WTC11 (cell line): ENCODE measurements at regions not wholly inside any gene's neighbourhood (a gene's known extent, or its start where the extent isn't known, plus 50 kb on each side); places are given as distances from the start of the nearest gene placed in this dataset.

Experiments used
- ETV6 ChIP-seq: sonication (generic); formaldehyde crosslinking; IDR thresholded peaks from 2 replicates; pipeline ENCODE4 v1.8.1; 2022; ENCODE audit warnings: mild to moderate bottlenecking, missing genetic modification reagents
- FOXJ3 ChIP-seq: sonication (generic); formaldehyde crosslinking; IDR thresholded peaks from 2 replicates; pipeline ENCODE4 v1.9.0; 2021; ENCODE audit warnings: missing genetic modification reagents, mild to moderate bottlenecking, borderline replicate concordance
- GRHL2 ChIP-seq: fragments of 250-450 bp; sonication (Bioruptor Pico); IDR thresholded peaks from 2 replicates; pipeline ENCODE4 v1.8.0; 2022; ENCODE audit warnings: mild to moderate bottlenecking, moderate library complexity; ENCODE audit not compliant: insufficient replicate concordance, severe bottlenecking
- JUN ChIP-seq: sonication (generic); formaldehyde crosslinking; IDR thresholded peaks from 2 replicates; pipeline ENCODE4 v1.8.0; 2023; ENCODE audit warnings: mild to moderate bottlenecking, missing genetic modification reagents
- NFE2L1 ChIP-seq: sonication (generic); formaldehyde crosslinking; IDR thresholded peaks from 2 replicates; pipeline ENCODE4 v1.8.1; 2023; ENCODE audit warnings: missing genetic modification reagents
- SP1 ChIP-seq: sonication (generic); formaldehyde crosslinking; conservative IDR thresholded peaks from 2 replicates; pipeline ENCODE4 v1.8.1; 2022; ENCODE audit warnings: missing genetic modification reagents
- TEAD4 ChIP-seq: sonication (generic); formaldehyde crosslinking; IDR thresholded peaks from 2 replicates; pipeline ENCODE4 v1.8.0; 2022; ENCODE audit warnings: mild to moderate bottlenecking, missing genetic modification reagents
- TF ChIP-seq, protein P1 (sequence below): fragments of 200-600 bp; IDR thresholded peaks from 2 replicates; pipeline ENCODE4 v1.8.0; 2022; ENCODE audit warnings: antibody characterized with exemption
- TF ChIP-seq, protein P2 (sequence below): sonication (generic); formaldehyde crosslinking; IDR thresholded peaks from 2 replicates; pipeline ENCODE4 v1.8.1; 2023; ENCODE audit warnings: mild to moderate bottlenecking, moderate library complexity, missing genetic modification reagents
- TF ChIP-seq, protein P3 (sequence below): sonication (generic); formaldehyde crosslinking; IDR thresholded peaks from 2 replicates; pipeline ENCODE4 v1.8.1; 2022; ENCODE audit warnings: missing genetic modification reagents, borderline replicate concordance

DNA sequence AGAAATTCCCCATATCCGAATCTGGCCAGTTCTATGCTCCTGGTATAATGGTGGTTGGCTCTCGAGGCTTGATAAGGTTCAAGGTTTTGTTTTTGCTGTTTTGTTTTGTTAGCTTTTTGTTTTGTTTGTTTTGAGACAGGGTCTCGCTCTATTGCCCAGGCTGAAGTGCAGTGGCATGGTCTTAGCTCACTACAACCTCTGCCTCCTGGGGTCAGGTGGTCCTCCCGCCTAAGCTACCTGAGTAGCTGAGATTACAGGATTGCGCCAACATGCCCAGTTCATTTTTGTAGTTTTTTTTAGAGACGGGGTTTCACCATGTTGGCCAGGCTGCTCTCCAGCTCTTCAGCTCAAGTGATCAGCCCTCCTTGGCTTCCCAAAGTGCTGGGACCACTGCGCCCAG lies 109.1 kb upstream of the ERRFI1 start:
- TF ChIP-seq ETV6 (CRISPR knock-in tag) (no peak), FOXJ3 (CRISPR knock-in tag) (no peak), TEAD4 (CRISPR knock-in tag) (no peak), NFE2L1 (CRISPR knock-in tag) (no peak), JUN (CRISPR knock-in tag) (no peak), SP1 (CRISPR knock-in tag) (no peak), GRHL2 (CRISPR knock-in tag) (no peak)
- TF ChIP-seq, protein P1, sequence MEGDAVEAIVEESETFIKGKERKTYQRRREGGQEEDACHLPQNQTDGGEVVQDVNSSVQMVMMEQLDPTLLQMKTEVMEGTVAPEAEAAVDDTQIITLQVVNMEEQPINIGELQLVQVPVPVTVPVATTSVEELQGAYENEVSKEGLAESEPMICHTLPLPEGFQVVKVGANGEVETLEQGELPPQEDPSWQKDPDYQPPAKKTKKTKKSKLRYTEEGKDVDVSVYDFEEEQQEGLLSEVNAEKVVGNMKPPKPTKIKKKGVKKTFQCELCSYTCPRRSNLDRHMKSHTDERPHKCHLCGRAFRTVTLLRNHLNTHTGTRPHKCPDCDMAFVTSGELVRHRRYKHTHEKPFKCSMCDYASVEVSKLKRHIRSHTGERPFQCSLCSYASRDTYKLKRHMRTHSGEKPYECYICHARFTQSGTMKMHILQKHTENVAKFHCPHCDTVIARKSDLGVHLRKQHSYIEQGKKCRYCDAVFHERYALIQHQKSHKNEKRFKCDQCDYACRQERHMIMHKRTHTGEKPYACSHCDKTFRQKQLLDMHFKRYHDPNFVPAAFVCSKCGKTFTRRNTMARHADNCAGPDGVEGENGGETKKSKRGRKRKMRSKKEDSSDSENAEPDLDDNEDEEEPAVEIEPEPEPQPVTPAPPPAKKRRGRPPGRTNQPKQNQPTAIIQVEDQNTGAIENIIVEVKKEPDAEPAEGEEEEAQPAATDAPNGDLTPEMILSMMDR: no peak
- TF ChIP-seq, protein P2, sequence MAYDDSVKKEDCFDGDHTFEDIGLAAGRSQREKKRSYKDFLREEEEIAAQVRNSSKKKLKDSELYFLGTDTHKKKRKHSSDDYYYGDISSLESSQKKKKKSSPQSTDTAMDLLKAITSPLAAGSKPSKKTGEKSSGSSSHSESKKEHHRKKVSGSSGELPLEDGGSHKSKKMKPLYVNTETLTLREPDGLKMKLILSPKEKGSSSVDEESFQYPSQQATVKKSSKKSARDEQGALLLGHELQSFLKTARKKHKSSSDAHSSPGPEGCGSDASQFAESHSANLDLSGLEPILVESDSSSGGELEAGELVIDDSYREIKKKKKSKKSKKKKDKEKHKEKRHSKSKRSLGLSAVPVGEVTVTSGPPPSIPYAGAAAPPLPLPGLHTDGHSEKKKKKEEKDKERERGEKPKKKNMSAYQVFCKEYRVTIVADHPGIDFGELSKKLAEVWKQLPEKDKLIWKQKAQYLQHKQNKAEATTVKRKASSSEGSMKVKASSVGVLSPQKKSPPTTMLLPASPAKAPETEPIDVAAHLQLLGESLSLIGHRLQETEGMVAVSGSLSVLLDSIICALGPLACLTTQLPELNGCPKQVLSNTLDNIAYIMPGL: no peak
- TF ChIP-seq, protein P3, sequence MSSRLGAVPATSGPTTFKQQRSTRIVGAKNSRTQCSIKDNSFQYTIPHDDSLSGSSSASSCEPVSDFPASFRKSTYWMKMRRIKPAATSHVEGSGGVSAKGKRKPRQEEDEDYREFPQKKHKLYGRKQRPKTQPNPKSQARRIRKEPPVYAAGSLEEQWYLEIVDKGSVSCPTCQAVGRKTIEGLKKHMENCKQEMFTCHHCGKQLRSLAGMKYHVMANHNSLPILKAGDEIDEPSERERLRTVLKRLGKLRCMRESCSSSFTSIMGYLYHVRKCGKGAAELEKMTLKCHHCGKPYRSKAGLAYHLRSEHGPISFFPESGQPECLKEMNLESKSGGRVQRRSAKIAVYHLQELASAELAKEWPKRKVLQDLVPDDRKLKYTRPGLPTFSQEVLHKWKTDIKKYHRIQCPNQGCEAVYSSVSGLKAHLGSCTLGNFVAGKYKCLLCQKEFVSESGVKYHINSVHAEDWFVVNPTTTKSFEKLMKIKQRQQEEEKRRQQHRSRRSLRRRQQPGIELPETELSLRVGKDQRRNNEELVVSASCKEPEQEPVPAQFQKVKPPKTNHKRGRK: no peak
